ENCODE measurements at regions not wholly inside any gene's neighbourhood (a gene's known extent, or its start where the extent isn't known, plus 50 kb on each side); places are given as distances from the start of the nearest gene placed in this dataset.
"Not testable (repeated sequence)": the region's sequence is repeated elsewhere in the genome, so short reads cannot be mapped to it uniquely, and the experiment has no call there.

DNA sequence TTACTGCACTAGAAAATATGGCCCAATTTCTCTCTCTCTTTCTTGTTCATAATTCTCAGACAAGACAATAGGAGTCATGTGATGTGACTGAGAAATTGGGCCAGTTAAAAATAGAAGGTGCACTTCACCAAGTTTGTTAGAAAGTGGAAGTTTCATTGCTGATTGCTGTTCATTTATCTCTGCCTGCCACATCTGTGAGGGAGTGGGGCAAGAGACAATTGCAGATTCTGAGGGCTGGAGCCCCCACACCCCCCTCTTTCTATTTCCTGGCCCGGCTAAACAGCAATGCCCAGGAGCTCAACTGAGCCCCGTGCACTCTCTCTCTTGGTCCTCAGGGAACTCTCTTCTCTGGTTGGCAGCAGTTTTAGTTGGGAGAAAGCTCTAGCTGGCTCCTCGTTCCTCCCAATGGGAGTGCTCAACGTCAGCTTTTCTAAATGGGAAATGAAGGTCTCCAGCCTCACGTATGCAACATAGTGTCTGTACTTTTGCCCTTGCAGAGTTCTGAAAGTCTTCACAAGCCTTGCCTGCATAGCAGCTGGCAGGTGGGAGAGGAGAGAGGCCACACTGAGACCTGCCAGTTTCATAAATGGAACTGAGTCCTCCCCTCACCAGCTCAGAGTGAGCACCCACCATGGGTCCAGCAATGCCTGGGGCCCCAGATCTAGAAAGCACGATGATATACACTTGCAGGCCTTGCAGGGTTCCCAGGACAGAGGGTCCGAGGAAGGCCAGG, 115.7 kb downstream of the MYCN start:
- DNase-seq (ENCODE audit: low read depth) (no peak), FAIRE-seq (no peak)
- TF ChIP-seq, protein P1, sequence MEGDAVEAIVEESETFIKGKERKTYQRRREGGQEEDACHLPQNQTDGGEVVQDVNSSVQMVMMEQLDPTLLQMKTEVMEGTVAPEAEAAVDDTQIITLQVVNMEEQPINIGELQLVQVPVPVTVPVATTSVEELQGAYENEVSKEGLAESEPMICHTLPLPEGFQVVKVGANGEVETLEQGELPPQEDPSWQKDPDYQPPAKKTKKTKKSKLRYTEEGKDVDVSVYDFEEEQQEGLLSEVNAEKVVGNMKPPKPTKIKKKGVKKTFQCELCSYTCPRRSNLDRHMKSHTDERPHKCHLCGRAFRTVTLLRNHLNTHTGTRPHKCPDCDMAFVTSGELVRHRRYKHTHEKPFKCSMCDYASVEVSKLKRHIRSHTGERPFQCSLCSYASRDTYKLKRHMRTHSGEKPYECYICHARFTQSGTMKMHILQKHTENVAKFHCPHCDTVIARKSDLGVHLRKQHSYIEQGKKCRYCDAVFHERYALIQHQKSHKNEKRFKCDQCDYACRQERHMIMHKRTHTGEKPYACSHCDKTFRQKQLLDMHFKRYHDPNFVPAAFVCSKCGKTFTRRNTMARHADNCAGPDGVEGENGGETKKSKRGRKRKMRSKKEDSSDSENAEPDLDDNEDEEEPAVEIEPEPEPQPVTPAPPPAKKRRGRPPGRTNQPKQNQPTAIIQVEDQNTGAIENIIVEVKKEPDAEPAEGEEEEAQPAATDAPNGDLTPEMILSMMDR (IDR thresholded peaks at IDR 0.05; ENCODE audit: insufficient read depth, low read length, severe bottlenecking), result no peak
- no peaks in the 10 kb centered on the region for H3K36me3 ChIP-seq (ENCODE audit: control insufficient read depth, insufficient read depth, low read length)
- no peak overlapping the region for H3K4me3 ChIP-seq (ENCODE audit: low read depth, low read length)
- no peaks in the 10 kb centered on the region for H3K27me3 ChIP-seq (ENCODE audit: control insufficient read depth, insufficient read depth, low read length)

DNA sequence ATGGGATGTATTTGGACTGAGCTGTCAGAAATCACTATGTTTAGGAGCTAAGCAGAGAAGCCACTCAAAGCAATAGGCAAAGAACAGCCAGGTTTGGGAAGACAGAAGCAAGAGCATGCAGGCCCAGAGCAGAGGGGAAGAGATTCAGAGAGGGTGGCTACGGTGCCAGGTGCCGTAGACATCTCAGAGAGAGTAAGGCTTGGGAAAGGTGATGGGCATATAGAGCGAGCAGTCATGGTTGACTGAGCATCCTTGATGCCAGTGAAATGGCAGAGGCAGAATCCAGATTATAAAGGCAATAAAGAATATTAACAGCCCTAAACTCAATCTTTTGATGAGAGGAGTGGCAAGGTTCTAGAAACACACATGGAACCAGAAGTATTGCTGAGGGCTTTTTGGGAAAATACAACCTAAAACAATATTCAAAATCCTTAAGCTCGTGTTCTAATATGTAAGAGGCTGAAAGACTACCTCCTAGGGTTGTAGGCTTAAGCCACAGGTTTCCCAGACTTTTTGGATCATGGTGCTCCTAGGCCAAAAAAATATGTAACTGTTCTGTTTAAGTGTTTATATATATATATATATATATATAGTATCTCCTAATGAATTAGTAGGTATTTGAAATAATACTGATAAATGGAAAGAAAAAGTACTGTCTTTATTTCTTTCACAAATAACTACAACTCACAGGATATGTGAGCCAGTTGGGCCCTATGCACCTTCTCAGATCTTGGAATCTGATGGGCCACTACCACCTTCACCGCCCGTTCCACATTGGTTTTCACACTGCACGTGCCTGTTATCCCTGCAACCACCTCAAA, 113.3 kb downstream of the MYCN start:
- no peak for FAIRE-seq
- Histone ChIP-seq H3K27me3 (ENCODE audit: control insufficient read depth, insufficient read depth, low read length) (no peaks in the 10 kb centered on the region), H3K4me3 (ENCODE audit: low read depth, low read length) (no peak overlapping the region), H3K36me3 (ENCODE audit: control insufficient read depth, insufficient read depth, low read length) (no peaks in the 10 kb centered on the region)
- TF ChIP-seq, protein P1 (IDR thresholded peaks at IDR 0.05; ENCODE audit: insufficient read depth, low read length, severe bottlenecking), result no peak
- DNase-seq (ENCODE audit: low read depth), result no peak

DNA sequence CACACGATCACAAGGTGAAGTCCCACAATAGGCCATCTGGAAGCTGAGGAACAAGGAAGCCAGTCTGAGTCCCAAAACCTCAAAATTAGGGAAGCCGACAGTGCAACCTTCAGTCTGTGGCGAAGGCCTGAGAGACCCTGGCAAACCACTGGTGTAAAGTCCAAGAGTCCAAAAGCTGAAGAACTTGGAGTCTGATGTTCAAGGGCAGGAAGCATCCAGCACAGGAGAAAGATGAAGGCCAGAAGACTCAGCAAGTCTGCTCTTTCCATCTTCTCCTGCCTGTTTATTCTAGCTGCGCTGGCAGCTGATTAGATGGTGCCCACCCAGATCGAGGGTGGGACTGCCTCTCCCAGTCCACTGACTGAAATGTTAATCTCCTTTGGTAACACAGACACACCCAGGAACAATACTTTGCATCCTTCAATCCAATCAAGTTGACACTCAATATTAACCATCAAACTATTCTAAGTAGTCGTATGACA, 112.3 kb downstream of the MYCN start:
- FAIRE-seq; DNase-seq (ENCODE audit: low read depth); H3K27me3 ChIP-seq (ENCODE audit: control insufficient read depth, insufficient read depth, low read length); H3K4me3 ChIP-seq (ENCODE audit: low read depth, low read length); H3K36me3 ChIP-seq (ENCODE audit: control insufficient read depth, insufficient read depth, low read length): not testable (repeated sequence)

DNA sequence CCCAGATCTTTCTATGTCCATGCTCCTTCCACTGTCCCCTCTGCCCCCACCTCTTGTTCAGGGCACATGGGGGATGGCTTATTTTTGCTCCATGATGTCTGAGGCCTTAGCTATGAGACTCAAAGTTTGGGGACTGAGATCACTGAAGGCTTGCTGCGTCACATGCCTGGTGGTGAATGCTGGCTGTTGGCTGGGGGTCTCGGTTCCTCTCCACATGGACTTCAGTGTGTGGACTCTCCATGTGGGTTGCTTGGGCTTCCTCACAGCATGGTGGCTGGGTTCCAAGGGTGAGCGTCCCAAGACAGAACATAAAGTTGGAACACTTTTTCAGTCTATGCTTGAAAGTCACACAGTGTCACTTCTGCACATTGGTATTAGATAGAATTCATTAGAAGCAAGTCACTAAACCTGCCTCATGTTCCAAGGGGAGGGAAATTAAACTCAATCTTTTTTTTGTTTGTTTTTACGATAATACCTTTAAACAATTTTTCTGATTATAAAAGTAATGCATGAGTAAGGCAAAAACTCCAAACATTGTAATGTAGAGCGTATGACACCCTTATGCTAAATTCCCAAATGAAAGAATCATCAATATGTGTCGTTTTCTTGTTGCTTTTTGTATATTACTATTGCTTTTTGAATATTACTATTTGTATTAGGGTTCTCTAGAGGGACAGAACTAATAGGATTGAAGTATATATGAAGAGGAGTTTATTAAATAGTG, 111.7 kb downstream of the MYCN start:
- H3K36me3 ChIP-seq (ENCODE audit: control insufficient read depth, insufficient read depth, low read length), result no peaks in the 10 kb centered on the region
- FAIRE-seq (peak; percentile 40), DNase-seq (ENCODE audit: low read depth) (no peak)
- H3K27me3 ChIP-seq (ENCODE audit: control insufficient read depth, insufficient read depth, low read length), result no peaks in the 10 kb centered on the region
- TF ChIP-seq, protein P1 (IDR thresholded peaks at IDR 0.05; ENCODE audit: insufficient read depth, low read length, severe bottlenecking), result no peak
- H3K4me3 ChIP-seq (ENCODE audit: low read depth, low read length), result no peak overlapping the region

DNA sequence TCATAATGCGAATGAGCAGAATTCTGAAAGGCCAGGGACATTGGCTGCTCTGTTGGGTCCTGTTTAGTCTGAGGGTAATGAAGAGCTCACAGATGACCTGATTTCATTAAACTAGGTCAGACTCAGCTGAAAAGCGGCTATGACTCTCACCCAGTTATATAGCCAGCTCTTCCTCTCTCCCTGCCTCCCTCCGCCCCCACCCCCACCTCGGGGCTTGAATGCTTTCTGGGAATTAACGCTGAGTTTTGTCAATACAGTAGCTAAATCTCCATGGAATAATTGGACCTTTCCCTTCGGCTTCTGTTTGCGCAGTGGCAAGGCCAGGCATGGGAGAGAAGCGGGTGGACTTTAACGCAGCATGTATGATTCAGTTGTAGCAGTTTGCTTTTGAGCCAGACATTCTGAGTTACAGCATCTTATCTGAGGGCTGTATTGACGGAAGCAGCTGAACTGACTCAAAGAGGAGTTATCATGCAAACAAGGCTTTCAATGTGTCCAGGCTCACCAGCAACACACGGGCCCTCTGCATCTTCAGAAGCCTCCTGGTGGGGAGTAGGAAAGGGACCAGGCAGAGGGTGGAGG, 110.6 kb downstream of the MYCN start:
- no peak for FAIRE-seq

More for the DNA sequence above, 110.6 kb downstream of the MYCN start:
- Histone ChIP-seq H3K36me3 (ENCODE audit: control insufficient read depth, insufficient read depth, low read length) (no peaks in the 10 kb centered on the region), H3K4me3 (ENCODE audit: low read depth, low read length) (no peak overlapping the region), H3K27me3 (ENCODE audit: control insufficient read depth, insufficient read depth, low read length) (no peaks in the 10 kb centered on the region)
- DNase-seq (ENCODE audit: low read depth), result no peak
- TF ChIP-seq, protein P1 (IDR thresholded peaks at IDR 0.05; ENCODE audit: insufficient read depth, low read length, severe bottlenecking), result no peak
